ENCODE measurements at regions not wholly inside any gene's neighbourhood (a gene's known extent, or its start where the extent isn't known, plus 50 kb on each side); places are given as distances from the start of the nearest gene placed in this dataset.
"Not testable (repeated sequence)": the region's sequence is repeated elsewhere in the genome, so short reads cannot be mapped to it uniquely, and the experiment has no call there.

DNA sequence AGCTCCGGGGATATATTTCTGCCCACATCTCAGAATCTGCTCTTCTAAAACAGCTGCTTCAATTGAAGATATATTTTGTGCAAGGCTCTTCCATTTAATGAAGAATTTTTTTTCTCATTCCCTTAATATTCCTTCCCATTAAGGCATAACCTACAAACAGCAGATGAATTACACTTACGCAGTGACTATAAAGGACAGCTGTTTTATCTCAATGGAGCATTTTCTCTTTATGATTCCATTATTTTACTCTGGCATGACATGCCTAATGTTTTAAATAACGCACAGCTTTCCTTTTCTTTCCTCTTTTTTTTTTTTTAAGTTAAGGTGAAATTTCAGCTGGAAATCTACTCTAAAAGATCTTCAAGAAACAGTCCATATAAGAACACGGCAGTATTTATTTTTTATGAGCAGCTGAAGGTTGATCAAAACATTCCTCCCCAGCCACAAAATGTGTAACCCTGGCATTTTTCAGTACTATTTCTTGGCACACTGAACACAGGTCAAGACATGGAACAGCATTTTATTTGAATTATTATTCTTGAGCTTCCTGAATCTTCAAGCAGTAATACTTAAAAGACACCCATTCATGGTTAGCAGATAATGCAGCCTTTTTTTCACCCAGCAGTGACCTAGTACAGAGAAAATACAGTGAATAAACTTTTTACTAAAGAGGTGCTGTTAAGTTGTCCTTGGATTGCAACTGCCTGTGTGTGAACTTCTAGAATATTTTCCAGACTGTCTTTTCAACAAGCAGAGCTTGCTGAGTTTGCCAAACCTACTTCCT, 118.1 kb upstream of the FOXN3 start:
- DNase-seq (ENCODE audit: low spot score): peak; percentile 70

- no peak for DNase-seq (ENCODE audit: low spot score)
These were observed 116.7 kb upstream of the FOXN3 start for GRCh38 chr14:89533766-89534165.

DNA sequence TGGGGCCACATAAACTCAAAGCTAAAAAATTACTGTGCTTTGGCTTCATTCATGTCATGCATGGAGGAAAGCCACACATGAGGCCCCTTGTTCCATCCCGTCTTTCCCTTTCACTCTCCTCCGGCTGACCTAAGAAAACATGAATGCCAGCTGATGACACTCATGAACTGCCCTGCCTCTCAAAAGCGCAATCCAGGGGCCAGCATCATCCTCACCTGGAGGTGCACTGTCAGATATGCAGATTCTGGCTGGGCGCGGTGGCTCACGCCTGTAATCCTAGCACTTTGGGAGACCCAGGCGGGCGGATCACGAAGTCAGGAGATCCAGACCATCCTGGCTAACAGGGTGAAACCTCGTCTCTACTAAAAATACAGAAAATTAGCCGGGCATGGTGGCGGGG, 116.1 kb upstream of the FOXN3 start:
- no peak for DNase-seq (ENCODE audit: low spot score)

DNA sequence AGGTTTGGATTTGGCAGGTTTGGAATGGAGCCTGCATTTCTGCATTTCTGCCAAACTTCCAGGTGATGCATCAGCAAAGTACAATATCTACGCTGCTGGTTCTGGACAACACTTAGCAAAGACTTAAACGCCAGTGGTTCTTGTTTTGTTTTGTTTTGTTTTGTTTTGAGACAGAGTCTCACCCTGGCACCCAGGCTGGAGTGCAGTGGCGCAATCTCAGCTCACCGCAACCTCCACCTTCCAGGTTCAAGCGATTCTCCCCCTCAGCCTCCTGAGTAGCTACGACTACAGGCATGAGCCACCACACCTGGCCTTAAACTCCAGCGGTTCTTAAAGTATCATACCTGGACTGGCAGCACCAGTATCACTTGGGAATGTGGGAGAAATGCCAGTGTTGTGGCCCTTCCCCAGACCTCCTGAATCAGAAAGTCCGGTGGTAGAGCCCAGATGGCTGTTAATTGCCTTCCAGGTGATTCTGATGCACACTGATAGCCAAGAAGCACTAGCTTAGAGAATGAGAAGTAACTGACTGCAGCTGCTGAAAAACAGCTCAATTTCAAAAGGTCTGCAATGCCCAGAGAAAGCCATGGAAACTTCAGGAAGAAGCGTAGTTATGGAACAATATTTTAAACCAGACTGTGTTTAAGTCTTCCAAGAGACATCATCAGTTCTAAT, 114.8 kb upstream of the FOXN3 start:
- no peak for DNase-seq (ENCODE audit: low spot score)

DNA sequence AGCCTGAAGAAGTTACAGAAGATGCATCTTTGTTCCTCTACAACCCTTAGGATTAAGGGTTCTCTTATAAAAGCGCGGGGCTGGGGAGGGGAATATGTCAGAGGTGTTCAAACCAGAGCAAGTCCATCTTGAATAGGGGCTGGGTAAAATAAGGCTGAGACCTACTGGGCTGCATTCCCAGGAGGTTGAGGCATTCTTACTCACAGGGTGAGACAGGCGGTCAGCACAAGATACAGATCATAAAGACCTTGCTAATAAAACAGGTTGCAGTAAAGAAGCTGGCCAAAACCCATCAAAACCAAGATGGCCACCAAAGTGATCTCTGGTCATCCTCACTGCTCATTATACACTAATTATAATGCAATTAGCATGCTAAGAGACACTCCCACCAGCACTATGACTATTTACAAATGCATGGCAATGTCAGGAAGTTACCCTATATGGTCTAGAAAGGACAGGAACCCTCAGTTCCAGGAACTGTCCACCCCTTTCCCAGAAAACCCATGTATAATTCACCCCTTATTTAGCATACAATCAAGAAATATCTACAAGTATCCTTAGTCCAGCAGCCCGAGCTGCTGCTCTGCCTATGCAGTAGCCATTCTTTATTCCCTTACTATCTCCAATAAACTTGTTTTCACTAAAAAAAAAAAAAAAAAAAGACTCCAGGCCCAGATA, 108.1 kb upstream of the FOXN3 start:
- DNase-seq (ENCODE audit: low spot score): no peak

DNA sequence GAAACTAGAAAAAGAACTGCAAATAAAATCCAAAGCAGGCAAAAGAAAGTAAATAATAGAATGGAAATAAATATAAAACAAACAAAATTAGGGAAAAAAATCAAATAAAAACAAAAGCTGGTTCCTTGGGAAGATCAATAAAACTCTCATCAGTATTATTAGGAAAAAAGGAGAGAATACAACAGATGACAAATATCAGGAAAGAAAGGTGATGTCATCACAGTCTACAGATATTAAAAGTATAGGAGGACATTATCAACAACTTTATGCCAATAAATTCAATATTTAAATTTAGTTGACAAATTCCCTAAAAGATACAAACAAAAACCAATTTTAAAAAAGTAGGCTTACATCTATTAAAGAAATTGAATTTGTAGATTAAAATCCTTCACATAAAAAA, 107.4 kb upstream of the FOXN3 start:
- DNase-seq (ENCODE audit: low spot score): no peak

- no peak for DNase-seq (ENCODE audit: low spot score)
These were observed 105.0 kb upstream of the FOXN3 start for GRCh38 chr14:89521988-89522387.

GRCh38 chr14:89519040-89519439, 102.0 kb upstream of the FOXN3 start:
- no peak for DNase-seq (ENCODE audit: low spot score)

DNA sequence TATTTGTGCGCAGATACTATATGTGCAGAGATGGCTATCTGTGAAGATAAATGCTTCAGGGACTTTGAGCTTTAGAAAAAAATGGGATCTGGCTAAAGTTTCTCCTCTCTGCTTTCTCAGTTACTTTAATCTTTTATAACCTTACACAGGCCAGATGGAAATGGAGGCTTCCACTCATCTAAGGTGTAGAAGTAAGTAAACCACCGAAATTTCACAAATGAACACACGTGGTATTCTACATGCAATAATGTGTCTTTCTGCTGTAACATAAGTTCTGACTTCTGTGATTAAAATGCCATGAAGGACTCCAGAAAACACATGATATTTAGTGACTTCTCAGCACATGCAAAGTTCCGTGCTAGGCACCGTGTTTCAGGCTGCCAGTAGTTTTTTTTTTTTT, 99.1 kb upstream of the FOXN3 start:
- no peak for DNase-seq (ENCODE audit: low spot score)

GRCh38 chr14:89514601-89515000, 97.6 kb upstream of the FOXN3 start:
- DNase-seq (ENCODE audit: low spot score): no peak

- DNase-seq (ENCODE audit: low spot score): no peak
These were observed 92.9 kb upstream of the FOXN3 start for GRCh38 chr14:89509891-89510290.

DNA sequence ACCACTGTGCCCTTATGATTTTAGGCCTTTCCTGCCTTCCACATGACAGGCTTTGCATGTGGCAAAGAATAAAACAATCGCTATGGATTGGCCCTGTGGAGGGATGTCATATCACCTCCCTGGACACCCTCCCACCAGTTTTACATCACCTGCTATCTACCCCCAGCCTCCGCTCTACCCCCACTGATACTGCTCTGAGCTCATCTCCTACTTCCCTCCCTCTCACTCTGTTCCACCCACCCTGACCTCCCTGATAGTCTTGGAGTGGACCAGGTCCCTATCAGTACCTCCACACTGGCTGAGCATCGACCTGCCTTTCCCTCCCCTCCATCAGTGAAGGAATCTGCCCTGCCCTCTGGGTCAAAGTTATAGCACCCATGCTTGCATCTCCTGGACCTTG, 91.8 kb upstream of the FOXN3 start:
- DNase-seq (ENCODE audit: low spot score): no peak

- DNase-seq (ENCODE audit: low spot score): no peak
These were observed 91.0 kb upstream of the FOXN3 start for GRCh38 chr14:89507926-89508460.

- no peak for DNase-seq (ENCODE audit: low spot score)
These were observed 90.5 kb upstream of the FOXN3 start for GRCh38 chr14:89507521-89507920.

GRCh38 chr14:89506891-89507452, 89.9 kb upstream of the FOXN3 start:
- not testable (repeated sequence) for DNase-seq (ENCODE audit: low spot score)

DNA sequence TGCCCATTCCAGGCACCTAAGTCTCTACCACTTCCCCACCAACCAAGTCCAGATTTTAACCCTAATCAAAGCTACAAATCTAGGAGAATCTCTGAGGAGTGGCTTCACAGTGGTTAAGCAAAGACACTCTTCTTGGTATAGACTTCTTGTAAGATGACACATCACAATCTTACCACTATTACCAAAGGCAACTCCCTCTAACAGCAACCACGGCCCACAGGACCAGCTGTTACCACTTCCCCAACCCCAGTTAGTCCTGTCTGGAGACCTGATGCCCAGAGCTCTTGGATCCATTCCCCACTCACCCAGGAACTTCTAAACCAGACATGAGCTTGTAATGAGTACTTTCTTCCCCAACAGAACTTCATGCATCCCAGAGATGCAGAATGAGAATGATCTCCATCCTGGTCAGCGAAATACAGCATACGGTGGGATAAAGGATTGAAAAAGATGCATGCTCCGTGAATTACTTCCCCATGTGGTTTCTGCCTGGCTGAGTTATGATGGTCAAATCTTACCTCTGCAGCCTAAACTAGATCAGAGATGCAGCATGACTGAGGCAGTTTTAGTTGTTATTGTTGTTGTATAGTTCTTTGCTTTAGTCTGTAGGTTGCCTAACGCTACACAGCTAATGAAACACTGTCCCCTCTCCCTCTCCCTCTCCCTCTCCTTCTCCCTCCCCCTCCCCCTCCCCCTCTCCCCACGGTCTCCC, 87.7 kb upstream of the FOXN3 start:
- DNase-seq (ENCODE audit: low spot score): no peak

DNA sequence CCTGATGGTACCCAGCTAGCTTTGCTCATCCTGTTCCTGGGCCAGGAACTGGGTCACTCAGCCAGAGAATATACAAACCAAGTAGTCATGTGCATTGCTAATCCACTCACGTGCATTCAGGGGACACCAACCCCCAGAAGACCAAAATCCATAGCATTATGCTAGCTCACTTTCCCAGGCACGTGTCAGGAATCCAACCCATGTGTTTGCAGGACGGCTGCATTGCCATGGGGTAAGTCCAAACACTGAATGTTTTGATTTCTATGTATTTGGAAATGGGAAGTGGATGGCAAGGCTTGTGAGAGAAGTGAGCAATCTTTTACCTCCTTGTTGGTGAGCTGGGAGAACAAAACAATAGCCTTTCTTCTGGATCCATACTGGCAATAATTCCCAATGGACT, 87.1 kb upstream of the FOXN3 start:
- DNase-seq (ENCODE audit: low spot score): no peak

DNA sequence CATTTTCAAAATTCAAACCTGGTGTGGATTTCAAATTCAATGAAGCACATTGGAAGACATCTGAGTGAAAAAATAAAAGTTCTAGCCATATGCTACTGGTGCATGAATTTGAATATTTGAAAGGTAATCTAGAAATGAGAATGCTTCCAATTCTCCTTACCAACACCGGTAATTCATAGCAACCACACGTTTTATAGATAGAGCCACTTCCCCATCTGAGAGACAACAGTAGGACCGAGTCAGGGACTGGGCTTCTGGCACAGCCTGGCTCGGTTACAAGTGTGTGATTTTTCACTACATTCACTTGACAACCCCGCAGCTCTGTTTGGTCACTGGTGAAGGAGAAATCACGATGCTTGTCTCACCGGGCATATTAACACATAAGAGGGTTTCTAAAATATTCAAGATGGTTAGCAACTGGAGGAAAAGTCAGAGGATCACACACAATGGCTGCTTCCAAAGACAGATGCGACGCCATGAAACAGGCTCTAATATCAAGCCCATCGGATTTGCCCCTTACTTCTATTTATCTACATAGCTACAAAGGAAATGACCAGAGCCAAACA, 86.5 kb upstream of the FOXN3 start:
- DNase-seq (ENCODE audit: low spot score): no peak

DNA sequence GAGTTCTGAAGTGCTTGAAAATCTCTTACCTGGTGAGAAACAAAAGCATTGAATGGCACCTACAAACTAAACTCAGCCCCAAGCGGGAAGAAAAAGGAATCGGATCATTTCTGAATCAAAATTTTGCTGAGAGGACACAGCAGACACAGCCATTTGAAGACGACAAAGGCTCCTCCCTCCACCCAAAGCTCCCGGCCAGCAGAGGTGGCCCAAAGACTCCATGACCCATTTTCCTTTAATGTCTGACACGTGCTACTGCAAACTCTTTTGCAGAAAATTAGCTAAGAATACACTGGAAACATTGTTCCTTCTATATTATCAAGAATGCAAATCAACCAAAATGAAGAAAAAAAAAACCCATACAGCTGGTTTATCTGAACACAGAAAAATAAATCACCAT, 85.9 kb upstream of the FOXN3 start:
- no peak for DNase-seq (ENCODE audit: low spot score)

DNA sequence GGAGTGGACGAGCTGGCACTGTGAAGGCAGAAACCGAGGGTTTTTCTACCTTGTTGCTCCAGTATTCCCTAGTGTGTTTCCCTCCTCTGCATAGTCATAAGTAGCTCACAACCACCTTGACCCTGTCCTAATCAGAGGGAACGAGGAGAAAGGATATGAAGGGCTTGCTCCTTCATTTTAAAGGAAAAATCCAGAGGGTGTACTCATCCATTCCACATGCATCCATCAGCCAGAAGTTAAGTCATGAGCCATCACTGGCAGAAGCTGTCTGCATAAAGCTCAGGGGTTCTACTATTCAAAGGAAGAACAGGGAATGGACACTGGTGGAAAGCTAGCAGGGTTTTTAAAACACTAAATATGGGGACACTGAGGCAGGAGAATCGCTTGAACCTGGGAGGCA, 84.3 kb upstream of the FOXN3 start:
- no peak for DNase-seq (ENCODE audit: low spot score)

DNA sequence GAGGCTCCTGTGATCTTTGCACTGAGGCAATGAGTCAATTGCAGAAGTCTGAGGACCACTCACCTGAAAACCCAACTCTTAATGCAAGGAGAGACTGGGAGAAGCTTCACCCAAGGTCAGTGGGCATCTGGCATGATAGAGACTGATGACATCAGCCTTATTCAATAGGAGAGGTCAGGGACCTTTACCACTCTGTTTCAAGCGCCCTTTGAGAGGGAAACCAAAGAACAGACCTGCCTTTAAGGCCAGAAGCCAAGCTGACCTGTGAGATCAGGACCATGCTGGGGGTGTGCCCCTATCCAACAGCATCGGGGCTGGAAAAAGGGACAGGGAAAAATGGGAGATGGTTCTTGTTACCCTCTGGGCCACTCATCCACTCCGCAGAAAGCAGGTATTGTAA, 83.3 kb upstream of the FOXN3 start:
- DNase-seq (ENCODE audit: low spot score): no peak

Measured in umbilical cord (tissue), 1 donor.